ENCODE measurements at regions not wholly inside any gene's neighbourhood (a gene's known extent, or its start where the extent isn't known, plus 50 kb on each side); places are given as distances from the start of the nearest gene placed in this dataset.

DNA sequence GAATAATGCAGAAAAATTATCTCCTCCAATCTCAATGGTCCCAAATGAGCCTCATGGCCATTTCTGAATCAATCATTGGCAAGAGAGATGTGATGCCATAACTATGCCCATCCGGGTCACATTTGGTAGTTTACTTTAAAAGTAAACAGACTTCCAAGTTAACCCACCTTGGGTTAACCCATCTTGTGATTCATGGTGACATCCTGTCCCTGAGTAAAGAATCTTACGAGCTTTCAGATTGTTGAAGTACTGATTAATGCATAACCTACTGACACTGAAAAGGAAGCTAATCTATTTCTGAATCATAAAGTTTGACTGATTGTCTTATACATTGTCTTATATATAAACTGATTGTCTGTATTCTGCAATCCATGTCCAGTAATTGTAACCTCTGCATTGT lies 467.2 kb upstream of the AGTR1 start:
- in situ Hi-C loops (cut with MboI; ENCODE audit: low sequenced_read_pairs in 4 of 4), result no loop called here
- no peaks in the 10 kb centered on the region for H3K27me3 ChIP-seq

DNA sequence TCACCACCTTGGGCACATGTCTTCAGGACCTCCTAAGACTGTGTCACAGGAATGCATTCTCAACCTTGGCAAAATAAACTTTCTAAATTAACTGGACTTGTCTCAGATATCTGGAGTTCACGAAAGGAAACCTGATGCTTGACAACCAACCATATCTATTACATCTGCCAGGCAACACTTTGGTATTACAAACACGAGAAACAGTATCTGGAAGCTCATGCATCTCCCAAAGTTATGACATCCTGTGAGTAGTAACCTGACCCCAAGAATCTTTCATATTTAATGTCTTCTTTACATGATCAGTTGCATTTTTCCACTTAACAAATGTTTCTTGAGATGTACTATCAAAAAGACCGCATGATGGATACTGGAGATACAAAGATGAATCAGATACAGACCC lies 465.3 kb upstream of the AGTR1 start:
- in situ Hi-C loops (cut with MboI; ENCODE audit: low sequenced_read_pairs in 4 of 4), result no loop called here
- no peak for ATAC-seq

More for the DNA sequence above, 467.2 kb upstream of the AGTR1 start:
- TF ChIP-seq POLR2A (IDR thresholded peaks at IDR 0.05) (no peak), CTCF (IDR thresholded peaks at IDR 0.05 in 4 of 5, conservative IDR thresholded peaks at IDR 0.05 in 1 of 5) (no peak)
- Histone ChIP-seq H3K4me3 (no peak overlapping the region), H3K27ac (no peak overlapping the region), H3K36me3 (no peaks in the 10 kb centered on the region), H3K4me1 (no peaks in the 10 kb centered on the region), H3K9me3 (no peaks in the 10 kb centered on the region)
- DNase-seq (no peak), ATAC-seq (no peak)
- intact Hi-C loops (cut with DNase I; ENCODE audit: low total_unique reads), result no loop called here

GRCh38 chr3:148233403-148233802 lies 464.3 kb upstream of the AGTR1 start:
- ATAC-seq (no peak), DNase-seq (no peak)
- no peak for TF ChIP-seq POLR2A (IDR thresholded peaks at IDR 0.05)
- TF ChIP-seq CTCF (IDR thresholded peaks at IDR 0.05 in 4 of 5, conservative IDR thresholded peaks at IDR 0.05 in 1 of 5), result no peak
- in situ Hi-C loops (cut with MboI; ENCODE audit: low sequenced_read_pairs in 4 of 4), result no loop called here
- Histone ChIP-seq H3K9me3 (no peaks in the 10 kb centered on the region), H3K4me3 (no peak overlapping the region), H3K27ac (no peak overlapping the region), H3K27me3 (no peaks in the 10 kb centered on the region), H3K4me1 (no peaks in the 10 kb centered on the region), H3K36me3 (no peaks in the 10 kb centered on the region)
- intact Hi-C loops (cut with DNase I; ENCODE audit: low total_unique reads), result no loop called here

More for the DNA sequence above, 465.3 kb upstream of the AGTR1 start:
- no peaks in the 10 kb centered on the region for H3K27me3 ChIP-seq
- intact Hi-C loops (cut with DNase I; ENCODE audit: low total_unique reads), result no loop called here
- no peak overlapping the region for H3K27ac ChIP-seq
- H3K36me3 ChIP-seq, result no peaks in the 10 kb centered on the region
- no peak overlapping the region for H3K4me3 ChIP-seq
- H3K4me1 ChIP-seq, result no peaks in the 10 kb centered on the region
- no peak for TF ChIP-seq CTCF (IDR thresholded peaks at IDR 0.05 in 4 of 5, conservative IDR thresholded peaks at IDR 0.05 in 1 of 5)
- TF ChIP-seq POLR2A (IDR thresholded peaks at IDR 0.05), result no peak
- no peak for DNase-seq
- H3K9me3 ChIP-seq, result no peaks in the 10 kb centered on the region

DNA sequence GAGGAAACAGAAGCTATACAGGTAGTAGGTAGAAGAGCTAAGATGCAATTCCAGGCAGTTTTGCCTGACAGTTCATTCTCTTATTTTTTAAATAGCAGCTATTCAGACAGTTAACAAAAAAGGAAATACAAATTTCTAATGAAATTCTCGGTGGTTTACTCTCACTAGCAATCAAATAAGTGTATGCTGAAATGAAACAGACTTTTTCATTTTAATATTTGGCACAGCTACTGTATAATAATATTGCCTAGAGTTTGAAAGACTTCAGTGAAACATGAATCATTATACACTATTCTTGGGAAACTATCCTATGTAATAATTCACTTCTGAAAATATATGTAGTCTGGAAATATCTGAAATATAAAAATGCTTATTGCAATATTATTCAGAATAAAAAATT lies 463.2 kb upstream of the AGTR1 start:
- ATAC-seq (no peak), DNase-seq (no peak)
- Histone ChIP-seq H3K27me3 (no peaks in the 10 kb centered on the region), H3K36me3 (no peaks in the 10 kb centered on the region), H3K4me3 (no peak overlapping the region), H3K9me3 (no peaks in the 10 kb centered on the region), H3K4me1 (no peaks in the 10 kb centered on the region), H3K27ac (no peak overlapping the region)
- in situ Hi-C loops (cut with MboI; ENCODE audit: low sequenced_read_pairs in 4 of 4), result no loop called here
- TF ChIP-seq POLR2A (IDR thresholded peaks at IDR 0.05), result no peak
- intact Hi-C loops (cut with DNase I; ENCODE audit: low total_unique reads), result no loop called here

GRCh38 chr3:148235566-148235965 lies 462.1 kb upstream of the AGTR1 start:
- DNase-seq, result no peak
- H3K4me1 ChIP-seq, result no peaks in the 10 kb centered on the region
- no peaks in the 10 kb centered on the region for H3K36me3 ChIP-seq
- H3K4me3 ChIP-seq, result no peak overlapping the region
- H3K27ac ChIP-seq, result no peak overlapping the region
- intact Hi-C loops (cut with DNase I; ENCODE audit: low total_unique reads) (no loop called here), in situ Hi-C loops (cut with MboI; ENCODE audit: low sequenced_read_pairs in 4 of 4) (no loop called here)
- H3K9me3 ChIP-seq, result no peaks in the 10 kb centered on the region
- H3K27me3 ChIP-seq, result no peaks in the 10 kb centered on the region
- no peak for ATAC-seq
- TF ChIP-seq POLR2A (IDR thresholded peaks at IDR 0.05), result no peak
- no peak for TF ChIP-seq CTCF (IDR thresholded peaks at IDR 0.05 in 4 of 5, conservative IDR thresholded peaks at IDR 0.05 in 1 of 5)
